ENCODE measurements at regions not wholly inside any gene's neighbourhood (a gene's known extent, or its start where the extent isn't known, plus 50 kb on each side); places are given as distances from the start of the nearest gene placed in this dataset.

- peaks cover 14% of the 10 kb centered on the region for H3K9me3 Mint-ChIP-seq
- H3K4me1 Mint-ChIP-seq, result no peaks in the 10 kb centered on the region
- DNase-seq (ENCODE audit: low spot score), result no peak
- ChIA-PET POLR2A (no interaction called here), CTCF (interaction anchor here (0.5 to 1.5 kb wide), 10 partner anchors 26 to 553 kb away, joined by 3 to 8 read pairs (median 4); no protein-coding TSS in a partner anchor)
- peaks cover 6% of the 10 kb centered on the region for H3K36me3 Mint-ChIP-seq
- H3K4me3 Mint-ChIP-seq, result no peak overlapping the region
- no peak for ATAC-seq
- H3K27me3 Mint-ChIP-seq (ENCODE audit: low read depth), result no peaks in the 10 kb centered on the region; the same call in 1 of the 2 replicates
- H3K27ac Mint-ChIP-seq, result no peak overlapping the region
- no peak for TF ChIP-seq E2F1 (CRISPR knock-in tag; IDR thresholded peaks at IDR 0.05)
- TF ChIP-seq ZNF219 (CRISPR knock-in tag; IDR thresholded peaks at IDR 0.05; ENCODE audit: borderline replicate concordance), result no peak
- TF ChIP-seq FOXP1 (CRISPR knock-in tag; IDR thresholded peaks at IDR 0.05; ENCODE audit: borderline replicate concordance), result no peak
- no peak for TF ChIP-seq GRHL2 (CRISPR knock-in tag; IDR thresholded peaks at IDR 0.05; ENCODE audit: insufficient replicate concordance, severe bottlenecking)
- no peak for TF ChIP-seq GABPB1 (CRISPR knock-in tag; IDR thresholded peaks at IDR 0.05)
- no peak for TF ChIP-seq ZNF281 (CRISPR knock-in tag; IDR thresholded peaks at IDR 0.05)
- TF ChIP-seq ESRRA (CRISPR knock-in tag; IDR thresholded peaks at IDR 0.05; ENCODE audit: borderline replicate concordance), result no peak
- TF ChIP-seq MYBL2 (CRISPR knock-in tag; IDR thresholded peaks at IDR 0.05), result no peak
- no peak for TF ChIP-seq MAX (CRISPR knock-in tag; IDR thresholded peaks at IDR 0.05)
- no peak for TF ChIP-seq ZBTB43 (CRISPR knock-in tag; IDR thresholded peaks at IDR 0.05)
- no peak for TF ChIP-seq PRRX2 (CRISPR knock-in tag; IDR thresholded peaks at IDR 0.05)
Measured at GRCh38 chr14:59055006-59055405, 133.5 kb upstream of the DAAM1 start.

- no peak overlapping the region for H3K4me3 Mint-ChIP-seq
- peaks cover 20% of the 10 kb centered on the region for H3K9me3 Mint-ChIP-seq
- DNase-seq (ENCODE audit: low spot score) (peak; percentile 28), ATAC-seq (peak; percentile 85)
- no peaks in the 10 kb centered on the region for H3K4me1 Mint-ChIP-seq
- peaks cover 11% of the 10 kb centered on the region for H3K36me3 Mint-ChIP-seq
- H3K27ac Mint-ChIP-seq, result no peak overlapping the region
- ChIA-PET CTCF (interaction anchor here (0.5 to 1.5 kb wide), 10 partner anchors 27 to 554 kb away, joined by 3 to 8 read pairs (median 4); no protein-coding TSS in a partner anchor), POLR2A (no interaction called here)
- H3K27me3 Mint-ChIP-seq (ENCODE audit: low read depth), result no peaks in the 10 kb centered on the region; the same call in 1 of the 2 replicates
- TF ChIP-seq E2F4 (CRISPR knock-in tag; IDR thresholded peaks at IDR 0.05; ENCODE audit: borderline replicate concordance, low read depth) (no peak), ZNF138 (CRISPR knock-in tag; conservative IDR thresholded peaks at IDR 0.05) (no peak), PRRX2 (CRISPR knock-in tag; IDR thresholded peaks at IDR 0.05) (no peak), ATF2 (CRISPR knock-in tag; IDR thresholded peaks at IDR 0.05; ENCODE audit: borderline replicate concordance, low read depth) (no peak), JUN (CRISPR knock-in tag; IDR thresholded peaks at IDR 0.05) (no peak), ATF3 (CRISPR knock-in tag; conservative IDR thresholded peaks at IDR 0.05) (no peak), ZNF671 (CRISPR knock-in tag; IDR thresholded peaks at IDR 0.05) (no peak), ZSCAN18 (CRISPR knock-in tag; IDR thresholded peaks at IDR 0.05) (no peak), SP1 (CRISPR knock-in tag; conservative IDR thresholded peaks at IDR 0.05) (no peak), OVOL2 (CRISPR knock-in tag; IDR thresholded peaks at IDR 0.05; ENCODE audit: borderline replicate concordance) (no peak), ZNF317 (CRISPR knock-in tag; IDR thresholded peaks at IDR 0.05; ENCODE audit: borderline replicate concordance, low read depth) (no peak), NR2C2 (CRISPR knock-in tag; IDR thresholded peaks at IDR 0.05) (no peak), SMAD3 (CRISPR knock-in tag; IDR thresholded peaks at IDR 0.05; ENCODE audit: borderline replicate concordance) (no peak), MYBL2 (CRISPR knock-in tag; IDR thresholded peaks at IDR 0.05) (no peak), NFE2L1 (CRISPR knock-in tag; IDR thresholded peaks at IDR 0.05) (no peak), ZNF416 (CRISPR knock-in tag; IDR thresholded peaks at IDR 0.05) (no peak), GTF2I (CRISPR knock-in tag; conservative IDR thresholded peaks at IDR 0.05) (no peak)
Measured at GRCh38 chr14:59055439-59056045, 132.9 kb upstream of the DAAM1 start.
